Endothelial cell of umbilical vein (primary cell): ENCODE measurements at regions not wholly inside any gene's neighbourhood (a gene's known extent, or its start where the extent isn't known, plus 50 kb on each side); places are given as distances from the start of the nearest gene placed in this dataset.

Source experiments
- EZH2 ChIP-seq: IDR thresholded peaks from 2 replicates; pipeline ENCODE4 v1.6.1; 2012; ENCODE audit warnings: borderline replicate concordance, low read depth, mild to moderate bottlenecking, moderate library complexity, low read length, inconsistent platforms; ENCODE audit not compliant: severe bottlenecking
- GATA2 ChIP-seq: IDR thresholded peaks from 2 replicates; pipeline ENCODE4 v1.7.0; 2011; ENCODE audit warnings: low read depth, mild to moderate bottlenecking, moderate library complexity, mixed read lengths, low read length; ENCODE audit not compliant: insufficient read length, insufficient read depth
- POLR2A ChIP-seq: IDR thresholded peaks from 2 replicates; pipeline ENCODE4 v1.6.1; 2012; ENCODE audit warnings: low read depth, mild to moderate bottlenecking, control low read depth, low read length
- POLR2AphosphoS5 ChIP-seq: IDR thresholded peaks from 2 replicates; pipeline ENCODE4 v1.6.1; 2012; ENCODE audit warnings: low read depth, mild to moderate bottlenecking, control low read depth, low read length, moderate library complexity; ENCODE audit not compliant: insufficient read depth
- TF ChIP-seq, protein P1 (sequence below), 2 donors: IDR thresholded peaks; 1 replicate in 1 of 2; 2 replicates in 1 of 2; pipeline ENCODE4 v1.5.1; 2011; ENCODE audit warnings: low read length in 2 of 2, mild to moderate bottlenecking in 2 of 2, moderate library complexity in 2 of 2, control low read depth in 1 of 2, inconsistent platforms in 1 of 2, low read depth in 1 of 2; ENCODE audit not compliant: insufficient read depth in 1 of 2; ENCODE audit errors: extremely low read depth in 1 of 2
- TF ChIP-seq, protein P2 (sequence below): IDR thresholded peaks from 2 replicates; pipeline ENCODE4 v1.6.1; 2011; ENCODE audit not compliant: insufficient read depth, insufficient read length

DNA sequence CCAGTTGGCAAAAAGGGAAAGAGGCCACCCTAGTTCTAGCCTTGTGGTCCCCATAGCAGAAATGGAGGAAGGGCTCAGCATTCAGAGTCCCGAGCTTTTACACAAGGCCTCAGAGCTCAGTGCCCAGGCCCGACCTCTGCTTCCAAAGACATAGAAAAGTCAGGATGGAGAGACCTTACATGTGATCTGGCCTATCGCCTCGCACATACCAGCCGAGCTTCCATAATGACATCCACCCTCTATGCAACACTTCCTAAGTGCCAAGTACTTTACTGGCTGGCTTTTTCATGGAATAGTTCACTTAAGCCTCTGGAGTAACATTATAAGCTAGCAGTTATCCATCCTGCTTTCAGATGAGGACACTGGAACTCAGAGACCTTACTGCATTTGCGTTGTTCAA, 275.9 kb downstream of the FAM43A start:
- TF ChIP-seq POLR2AphosphoS5, result no peak
- no peak for TF ChIP-seq POLR2A
- TF ChIP-seq, protein P1, sequence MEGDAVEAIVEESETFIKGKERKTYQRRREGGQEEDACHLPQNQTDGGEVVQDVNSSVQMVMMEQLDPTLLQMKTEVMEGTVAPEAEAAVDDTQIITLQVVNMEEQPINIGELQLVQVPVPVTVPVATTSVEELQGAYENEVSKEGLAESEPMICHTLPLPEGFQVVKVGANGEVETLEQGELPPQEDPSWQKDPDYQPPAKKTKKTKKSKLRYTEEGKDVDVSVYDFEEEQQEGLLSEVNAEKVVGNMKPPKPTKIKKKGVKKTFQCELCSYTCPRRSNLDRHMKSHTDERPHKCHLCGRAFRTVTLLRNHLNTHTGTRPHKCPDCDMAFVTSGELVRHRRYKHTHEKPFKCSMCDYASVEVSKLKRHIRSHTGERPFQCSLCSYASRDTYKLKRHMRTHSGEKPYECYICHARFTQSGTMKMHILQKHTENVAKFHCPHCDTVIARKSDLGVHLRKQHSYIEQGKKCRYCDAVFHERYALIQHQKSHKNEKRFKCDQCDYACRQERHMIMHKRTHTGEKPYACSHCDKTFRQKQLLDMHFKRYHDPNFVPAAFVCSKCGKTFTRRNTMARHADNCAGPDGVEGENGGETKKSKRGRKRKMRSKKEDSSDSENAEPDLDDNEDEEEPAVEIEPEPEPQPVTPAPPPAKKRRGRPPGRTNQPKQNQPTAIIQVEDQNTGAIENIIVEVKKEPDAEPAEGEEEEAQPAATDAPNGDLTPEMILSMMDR (IDR thresholded peaks at IDR 0.05; ENCODE audit: extremely low read depth in 1 of 2, insufficient read depth in 1 of 2, low read depth in 1 of 2, low read length in 2 of 2), result no peak
- TF ChIP-seq, protein P2, sequence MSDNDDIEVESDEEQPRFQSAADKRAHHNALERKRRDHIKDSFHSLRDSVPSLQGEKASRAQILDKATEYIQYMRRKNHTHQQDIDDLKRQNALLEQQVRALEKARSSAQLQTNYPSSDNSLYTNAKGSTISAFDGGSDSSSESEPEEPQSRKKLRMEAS, result no peak
- no peak for TF ChIP-seq EZH2
- no peak for TF ChIP-seq GATA2
